GM12878 (cell line): ENCODE measurements at regions not wholly inside any gene's neighbourhood (a gene's known extent, or its start where the extent isn't known, plus 50 kb on each side); places are given as distances from the start of the nearest gene placed in this dataset.

Source experiments
- HDAC2 ChIP-seq: fragments of 200-600 bp; sonication (generic); IDR thresholded peaks from 2 replicates; pipeline ENCODE4 v1.6.1; 2017
- TAF1 ChIP-seq: IDR thresholded peaks from 2 replicates; pipeline ENCODE4 v1.6.1; 2011; ENCODE audit warnings: mild to moderate bottlenecking, low read depth, low read length, borderline replicate concordance
- ZBTB4 ChIP-seq: fragments of 450-650 bp; formaldehyde crosslinking; IDR thresholded peaks from 2 replicates; pipeline ENCODE4 v1.4.0; 2022; ENCODE audit warnings: mild to moderate bottlenecking, moderate library complexity

GRCh38 chr9:108707120-108707519 is 148.7 kb downstream of the ACTL7B start:
- TF ChIP-seq TAF1 (no peak), HDAC2 (no peak), ZBTB4 (no peak)
